Right lobe of liver (tissue), 6 donors: ENCODE measurements at regions not wholly inside any gene's neighbourhood (a gene's known extent, or its start where the extent isn't known, plus 50 kb on each side); places are given as distances from the start of the nearest gene placed in this dataset.

Experiments used
- ATAC-seq, 4 donors: fragments of 200-7000 bp; cut with Tn5 transposase; one replicate each; pipeline ENCODE4 v1.9.1; 2020; ENCODE audit warnings: mild to moderate bottlenecking in 4 of 4, moderate library complexity in 4 of 4
- DNase-seq, 3 donors: peaks; one replicate each; pipeline ENCODE4 v3.0.0-alpha.2; 2020
- H3K27ac ChIP-seq, 3 donors: fragments of 200-600 bp; one replicate each; pipeline ENCODE4 v1.8.0; 2022
- H3K27me3 ChIP-seq, 2 donors: fragments of 200-600 bp; one replicate each; pipeline ENCODE4 v1.8.0; 2022
- H3K36me3 ChIP-seq, 4 donors: fragments of 200-600 bp; sonication (generic) in 1 of 4; one replicate each; pipeline versions ENCODE4 v1.5.1 to v1.8.0; 2017 to 2022; ENCODE audit warnings: control low read depth in 1 of 4
- H3K4me1 ChIP-seq, 4 donors: fragments of 200-600 bp; sonication (generic) in 1 of 4; one replicate each; pipeline versions ENCODE4 v1.5.1 to v1.8.0; 2017 to 2022; ENCODE audit warnings: control low read depth in 1 of 4
- H3K4me3 ChIP-seq, 3 donors: fragments of 200-600 bp; one replicate each; pipeline ENCODE4 v1.8.0; 2022
- H3K9me3 ChIP-seq, 4 donors: fragments of 200-600 bp; sonication (generic) in 1 of 4; one replicate each; pipeline versions ENCODE4 v1.5.1 to v1.8.0; 2017 to 2022; ENCODE audit warnings: control low read depth in 1 of 4
- POLR2A ChIP-seq: fragments of 450-650 bp; IDR thresholded peaks from one replicate; pipeline ENCODE4 v1.6.1; 2017; ENCODE audit warnings: antibody characterized with exemption, mild to moderate bottlenecking
- WGBS: methylation state at CpG from one replicate; pipeline ENCODE4 v1.1.6; 2018; ENCODE audit warnings: low coverage, low lambda C conversion rate; ENCODE audit not compliant: insufficient coverage; ENCODE audit errors: missing lambda C conversion rate; 5-methylcytosine and 5-hydroxymethylcytosine counted together
- intact Hi-C, 2 donors: fragments of 100-400 bp; cut with DNase I; formaldehyde crosslinking; loops; one replicate each; pipeline versions ENCODE4 v1.11.2 to v1.14.1; 2022
- TF ChIP-seq, protein P1 (sequence below), 4 donors: fragments of 200-600 bp in 3 of 4; fragments of 450-650 bp in 1 of 4; IDR thresholded peaks; one replicate each; pipeline versions ENCODE4 v1.5.1 to v1.8.0; 2016 to 2022; ENCODE audit warnings: antibody characterized with exemption in 4 of 4, mild to moderate bottlenecking in 2 of 4
- donor health status: DM: no; HTN: yes; CAD: no.
- donor health status: DM: no; HTN: no; CAD: no.
- donor health status: DM: no; HTN: no; CAD: no.
- donor health status: DM: no; HTN: yes; CAD: no.
- donor health status: DM: no; HTN: yes; CAD: no.

DNA sequence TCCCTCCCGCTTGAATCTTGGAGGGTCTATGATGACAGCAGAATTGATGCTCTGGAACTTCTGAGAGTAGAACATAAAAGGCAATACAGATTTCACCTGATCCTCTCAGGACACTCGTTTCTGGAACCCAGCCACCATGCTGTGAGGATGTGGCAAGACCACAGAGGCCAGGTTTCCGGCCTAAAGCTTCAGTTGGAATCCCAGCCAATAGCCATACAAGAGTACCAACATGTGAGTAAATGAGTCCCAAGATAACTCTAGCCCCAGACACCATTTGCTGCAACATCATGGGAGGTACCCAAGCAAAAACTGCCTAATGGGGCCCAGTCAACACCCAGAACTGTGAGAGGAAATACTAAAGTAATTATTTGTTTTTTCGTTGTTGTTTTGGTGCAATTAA, 65.7 kb upstream of the MARCHF11 start:
- Histone ChIP-seq H3K27me3 (no peaks in the 10 kb centered on the region), H3K27ac (no peak overlapping the region), H3K36me3 (no peaks in the 10 kb centered on the region), H3K9me3 (no peaks in the 10 kb centered on the region), H3K4me3 (no peak overlapping the region), H3K4me1 (no peaks in the 10 kb centered on the region)
- DNase-seq (no peak), ATAC-seq (no peak)
- 34% methylated on average over 4 of the region's 4 CpGs for WGBS
- TF ChIP-seq, protein P1, sequence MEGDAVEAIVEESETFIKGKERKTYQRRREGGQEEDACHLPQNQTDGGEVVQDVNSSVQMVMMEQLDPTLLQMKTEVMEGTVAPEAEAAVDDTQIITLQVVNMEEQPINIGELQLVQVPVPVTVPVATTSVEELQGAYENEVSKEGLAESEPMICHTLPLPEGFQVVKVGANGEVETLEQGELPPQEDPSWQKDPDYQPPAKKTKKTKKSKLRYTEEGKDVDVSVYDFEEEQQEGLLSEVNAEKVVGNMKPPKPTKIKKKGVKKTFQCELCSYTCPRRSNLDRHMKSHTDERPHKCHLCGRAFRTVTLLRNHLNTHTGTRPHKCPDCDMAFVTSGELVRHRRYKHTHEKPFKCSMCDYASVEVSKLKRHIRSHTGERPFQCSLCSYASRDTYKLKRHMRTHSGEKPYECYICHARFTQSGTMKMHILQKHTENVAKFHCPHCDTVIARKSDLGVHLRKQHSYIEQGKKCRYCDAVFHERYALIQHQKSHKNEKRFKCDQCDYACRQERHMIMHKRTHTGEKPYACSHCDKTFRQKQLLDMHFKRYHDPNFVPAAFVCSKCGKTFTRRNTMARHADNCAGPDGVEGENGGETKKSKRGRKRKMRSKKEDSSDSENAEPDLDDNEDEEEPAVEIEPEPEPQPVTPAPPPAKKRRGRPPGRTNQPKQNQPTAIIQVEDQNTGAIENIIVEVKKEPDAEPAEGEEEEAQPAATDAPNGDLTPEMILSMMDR (IDR thresholded peaks at IDR 0.05): no peak
- no peak for TF ChIP-seq POLR2A
- intact Hi-C loops: no loop called here

DNA sequence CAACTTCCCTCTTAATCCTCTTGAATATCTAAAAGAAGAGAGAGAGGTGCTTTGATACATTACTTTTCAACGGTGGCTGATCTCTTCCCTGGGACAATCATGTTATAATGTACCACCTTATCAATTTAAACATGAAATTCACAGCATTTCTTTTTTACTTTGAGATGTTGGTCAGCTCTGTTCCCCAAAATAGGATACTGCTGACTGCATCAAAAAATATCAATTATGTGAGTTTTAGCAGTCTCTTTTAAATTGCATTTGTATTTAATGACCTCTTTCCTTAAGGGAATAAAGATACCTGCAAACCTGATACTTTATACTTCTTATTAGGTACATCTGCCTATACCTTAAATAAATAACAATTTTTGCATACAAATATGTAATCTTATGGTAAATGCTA, 58.4 kb upstream of the MARCHF11 start:
- no peaks in the 10 kb centered on the region for H3K9me3 ChIP-seq
- TF ChIP-seq, protein P1 (IDR thresholded peaks at IDR 0.05): no peak
- no peak for TF ChIP-seq POLR2A
- no peaks in the 10 kb centered on the region for H3K4me1 ChIP-seq
- no peak for DNase-seq
- intact Hi-C loops: no loop called here
- WGBS: 50% methylated on average over 1 of the region's 1 CpG
- H3K27me3 ChIP-seq: no peaks in the 10 kb centered on the region
- ATAC-seq: no peak
- H3K27ac ChIP-seq: no peak overlapping the region
- H3K36me3 ChIP-seq: no peaks in the 10 kb centered on the region
- H3K4me3 ChIP-seq: no peak overlapping the region

DNA sequence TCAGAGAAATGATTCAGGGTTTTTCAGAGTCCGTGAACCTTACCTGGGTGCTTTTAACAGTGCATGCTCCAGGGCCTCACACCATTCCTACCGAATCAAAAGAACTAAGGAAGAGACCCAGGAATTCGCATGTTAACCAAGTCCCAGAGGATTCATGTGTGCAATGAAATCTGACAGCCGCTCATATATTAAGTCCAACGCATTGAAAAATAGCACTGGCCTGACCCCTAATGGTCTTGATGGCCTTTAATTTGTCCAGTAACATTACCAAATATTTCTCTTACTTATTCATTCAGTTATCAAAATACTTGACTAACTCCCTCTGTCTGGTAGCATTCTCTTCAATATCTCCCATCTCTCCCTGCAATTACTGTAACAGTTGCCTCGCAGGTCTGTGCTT, 55.0 kb upstream of the MARCHF11 start:
- DNase-seq (no peak), ATAC-seq (no peak)
- no peak overlapping the region for H3K4me3 ChIP-seq
- no peaks in the 10 kb centered on the region for H3K4me1 ChIP-seq
- intact Hi-C loops: no loop called here
- 69% methylated on average over 6 of the region's 6 CpGs for WGBS
- H3K27ac ChIP-seq: no peak overlapping the region
- no peak for TF ChIP-seq POLR2A
- TF ChIP-seq, protein P1 (IDR thresholded peaks at IDR 0.05): no peak
- no peaks in the 10 kb centered on the region for H3K9me3 ChIP-seq
- H3K27me3 ChIP-seq: no peaks in the 10 kb centered on the region
- H3K36me3 ChIP-seq: no peaks in the 10 kb centered on the region

DNA sequence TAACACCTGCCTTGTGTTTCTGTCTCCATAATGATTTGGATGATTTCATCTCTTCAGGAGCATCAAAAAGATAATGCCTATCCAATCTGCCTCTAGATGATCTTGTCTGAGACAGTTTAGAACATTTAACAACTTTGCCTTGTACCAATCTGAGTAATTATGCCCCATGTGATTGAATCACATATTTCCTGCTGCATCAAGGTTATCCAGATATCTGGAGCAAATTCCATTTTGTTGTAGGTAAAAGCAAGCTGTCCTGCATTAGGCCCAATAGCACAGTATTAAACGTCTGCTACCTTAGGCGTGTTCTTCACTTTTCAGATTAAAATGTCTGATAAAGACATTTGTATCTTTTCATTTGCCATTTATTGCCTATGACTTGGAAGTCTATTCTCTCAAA, 54.1 kb upstream of the MARCHF11 start:
- H3K27ac ChIP-seq: no peak overlapping the region
- intact Hi-C loops: no loop called here
- TF ChIP-seq, protein P1 (IDR thresholded peaks at IDR 0.05): no peak
- TF ChIP-seq POLR2A: no peak
- 48% methylated on average over 2 of the region's 2 CpGs for WGBS
- H3K27me3 ChIP-seq: no peaks in the 10 kb centered on the region
- ATAC-seq: no peak
- no peak overlapping the region for H3K4me3 ChIP-seq
- H3K9me3 ChIP-seq: no peaks in the 10 kb centered on the region
- no peaks in the 10 kb centered on the region for H3K36me3 ChIP-seq
- H3K4me1 ChIP-seq: no peaks in the 10 kb centered on the region
- DNase-seq: no peak

DNA sequence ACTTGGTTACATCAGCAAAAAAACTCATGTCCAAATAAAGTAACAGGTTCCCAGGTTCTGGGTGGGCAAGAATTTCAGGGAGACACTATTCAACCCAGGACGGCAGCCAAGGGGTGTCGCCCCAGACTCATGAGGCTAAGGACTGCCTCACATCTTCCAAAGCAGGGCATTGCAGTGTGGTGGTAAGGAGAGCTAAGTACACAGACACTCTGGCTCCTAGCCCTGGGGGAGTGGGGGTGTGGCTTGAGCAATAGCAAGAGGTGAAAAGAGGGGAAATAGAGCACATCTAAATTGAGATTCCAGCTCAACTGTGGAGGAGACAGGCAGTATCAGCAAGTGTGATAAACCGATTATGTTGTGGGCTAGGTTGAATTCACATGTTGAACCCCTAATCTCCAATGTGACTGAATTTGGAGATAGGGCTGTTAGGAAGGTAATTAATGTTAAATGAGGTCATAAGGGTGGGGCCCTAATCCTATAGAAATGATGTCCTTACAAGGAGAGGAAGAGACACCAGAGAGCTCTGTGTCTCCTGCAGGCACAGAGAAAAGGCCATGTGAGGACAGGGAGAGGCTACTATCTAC, 49.9 kb upstream of the MARCHF11 start:
- intact Hi-C loops: no loop called here
- WGBS: 30% methylated on average over 2 of the region's 3 CpGs
- H3K4me3 ChIP-seq: no peak overlapping the region

More for the DNA sequence above, 49.9 kb upstream of the MARCHF11 start:
- TF ChIP-seq, protein P1 (IDR thresholded peaks at IDR 0.05): no peak
- TF ChIP-seq POLR2A: no peak
- DNase-seq: no peak
- Histone ChIP-seq H3K27me3 (no peaks in the 10 kb centered on the region), H3K9me3 (no peaks in the 10 kb centered on the region), H3K4me1 (no peaks in the 10 kb centered on the region), H3K27ac (no peak overlapping the region), H3K36me3 (no peaks in the 10 kb centered on the region)
- no peak for ATAC-seq
